ENCODE measurements at regions not wholly inside any gene's neighbourhood (a gene's known extent, or its start where the extent isn't known, plus 50 kb on each side); places are given as distances from the start of the nearest gene placed in this dataset.

- no CpG with 5 or more reads among the region's 2 CpGs for WGBS (ENCODE audit: extremely low coverage, insufficient read length, low lambda C conversion rate)
- Histone ChIP-seq H3K4me2 (ENCODE audit: insufficient read depth, insufficient read length, low read length) (no peak overlapping the region), H3K9ac (ENCODE audit: extremely low read depth, insufficient read length, low read length) (no peak overlapping the region), H2BK20ac (ENCODE audit: low read depth, low read length, poor library complexity, severe bottlenecking) (no peak overlapping the region), H3K56ac (ENCODE audit: insufficient read length, low read depth, low read length) (no peak overlapping the region), H3K4ac (ENCODE audit: low read depth, low read length) (no peak overlapping the region), H2BK120ac (ENCODE audit: low read depth, low read length, poor library complexity, severe bottlenecking) (no peak overlapping the region), H4K91ac (ENCODE audit: insufficient read length, low read depth, low read length) (no peak overlapping the region), H3K18ac (ENCODE audit: insufficient read length, low read depth, low read length) (no peak overlapping the region), H3K9me3 (ENCODE audit: control insufficient read depth, low read depth, low read length) (no peaks in the 10 kb centered on the region), H3K79me1 (ENCODE audit: insufficient read depth, low read depth, low read length, poor library complexity, severe bottlenecking) (no peaks in the 10 kb centered on the region), H3K4me1 (ENCODE audit: insufficient read depth, low read length) (no peaks in the 10 kb centered on the region), H3K79me2 (ENCODE audit: insufficient read depth, low read length) (no peaks in the 10 kb centered on the region), H3K23me2 (ENCODE audit: insufficient read length, low read depth, low read length, poor library complexity, severe bottlenecking) (no peaks in the 10 kb centered on the region), H2BK12ac (ENCODE audit: insufficient read length, low read depth, low read length) (no peak overlapping the region), H3T11ph (ENCODE audit: low read length) (no peak overlapping the region), H3K27ac (ENCODE audit: insufficient read length, low read depth, low read length) (no peak overlapping the region), H2AK5ac (ENCODE audit: insufficient read length, low read length) (no peak overlapping the region), H4K8ac (replicated peaks; ENCODE audit: insufficient read length, low read depth, low read length) (no peak overlapping the region), H4K5ac (ENCODE audit: insufficient read length, low read depth, low read length) (no peak overlapping the region), H2BK15ac (ENCODE audit: low read depth, low read length) (no peak overlapping the region), H3K23ac (ENCODE audit: insufficient read length, low read depth, low read length) (no peak overlapping the region), H3K14ac (ENCODE audit: insufficient read depth, low read length) (no peak overlapping the region), H2AFZ (ENCODE audit: low read length) (no peak overlapping the region), H2BK5ac (ENCODE audit: insufficient read length, low read length) (no peak overlapping the region), H3K27me3 (ENCODE audit: insufficient read depth, low read length) (no peaks in the 10 kb centered on the region), H4K20me1 (ENCODE audit: control insufficient read depth, insufficient read depth, insufficient read length) (no peaks in the 10 kb centered on the region)
- no peak overlapping the region for H3K27ac Mint-ChIP-seq
- H3K9me3 Mint-ChIP-seq, result no peaks in the 10 kb centered on the region
- H3K4me1 Mint-ChIP-seq, result no peaks in the 10 kb centered on the region
- H3K27me3 Mint-ChIP-seq (ENCODE audit: low read depth), result no peaks in the 10 kb centered on the region
- no peak for DNase-seq
- no peak for TF ChIP-seq CTCF (conservative IDR thresholded peaks at IDR 0.05)
- no peak overlapping the region for H3K4me3 Mint-ChIP-seq
- H3K36me3 Mint-ChIP-seq (ENCODE audit: insufficient read depth in 1 of 3, low read depth in 3 of 3), result no peaks in the 10 kb centered on the region
Measured at GRCh38 chr13:47417485-47417884, 520.6 kb upstream of the HTR2A start.

Data from H9 (cell line).